GM13977 (cell line): ENCODE measurements at regions not wholly inside any gene's neighbourhood (a gene's known extent, or its start where the extent isn't known, plus 50 kb on each side); places are given as distances from the start of the nearest gene placed in this dataset.
"Not testable (repeated sequence)": the region's sequence is repeated elsewhere in the genome, so short reads cannot be mapped to it uniquely, and the experiment has no call there.

ENCODE experiments used
- DNase-seq: peaks from one replicate; pipeline ENCODE4 v3.0.0; 2012; ENCODE audit warnings: low spot score
- in situ Hi-C: fragments of 300-500 bp; cut with MboI; formaldehyde crosslinking; loops from one replicate; pipeline ENCODE4 v1.12.0; 2022; ENCODE audit warnings: low sequenced_read_pairs, low pct_unique_long_range_greater_than_20kb, mixed read lengths, inconsistent platforms; ENCODE audit not compliant: unreplicated experiment
- TF ChIP-seq, protein P1 (sequence below): IDR thresholded peaks from 2 replicates; pipeline ENCODE4 v1.5.1; 2012; ENCODE audit warnings: mild to moderate bottlenecking, control low read depth; ENCODE audit not compliant: insufficient read depth; ENCODE audit errors: extremely low read depth, missing control alignments

DNA sequence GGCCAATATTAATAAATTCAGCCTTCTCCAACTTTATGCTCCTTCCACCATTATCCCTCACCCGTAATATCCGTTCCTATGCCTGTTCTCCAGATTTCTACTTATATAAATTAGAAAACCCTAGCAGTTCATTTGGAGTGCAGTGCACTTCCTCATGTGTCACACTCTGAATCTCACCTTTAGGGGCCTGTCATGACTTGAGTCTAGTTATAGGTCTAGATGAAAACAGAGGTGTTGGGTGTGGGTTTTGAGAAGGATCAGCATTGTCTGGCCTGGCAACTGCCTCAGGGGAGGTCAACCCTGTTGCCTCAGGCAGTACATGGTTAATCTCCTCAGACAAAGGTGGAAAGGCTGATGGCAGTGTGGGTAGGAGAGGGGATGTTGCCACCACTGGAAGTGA lies 876.8 kb downstream of the FAT4 start:
- TF ChIP-seq, protein P1, sequence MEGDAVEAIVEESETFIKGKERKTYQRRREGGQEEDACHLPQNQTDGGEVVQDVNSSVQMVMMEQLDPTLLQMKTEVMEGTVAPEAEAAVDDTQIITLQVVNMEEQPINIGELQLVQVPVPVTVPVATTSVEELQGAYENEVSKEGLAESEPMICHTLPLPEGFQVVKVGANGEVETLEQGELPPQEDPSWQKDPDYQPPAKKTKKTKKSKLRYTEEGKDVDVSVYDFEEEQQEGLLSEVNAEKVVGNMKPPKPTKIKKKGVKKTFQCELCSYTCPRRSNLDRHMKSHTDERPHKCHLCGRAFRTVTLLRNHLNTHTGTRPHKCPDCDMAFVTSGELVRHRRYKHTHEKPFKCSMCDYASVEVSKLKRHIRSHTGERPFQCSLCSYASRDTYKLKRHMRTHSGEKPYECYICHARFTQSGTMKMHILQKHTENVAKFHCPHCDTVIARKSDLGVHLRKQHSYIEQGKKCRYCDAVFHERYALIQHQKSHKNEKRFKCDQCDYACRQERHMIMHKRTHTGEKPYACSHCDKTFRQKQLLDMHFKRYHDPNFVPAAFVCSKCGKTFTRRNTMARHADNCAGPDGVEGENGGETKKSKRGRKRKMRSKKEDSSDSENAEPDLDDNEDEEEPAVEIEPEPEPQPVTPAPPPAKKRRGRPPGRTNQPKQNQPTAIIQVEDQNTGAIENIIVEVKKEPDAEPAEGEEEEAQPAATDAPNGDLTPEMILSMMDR, result no peak
- in situ Hi-C loops, result no loop called here
- no peak for DNase-seq

DNA sequence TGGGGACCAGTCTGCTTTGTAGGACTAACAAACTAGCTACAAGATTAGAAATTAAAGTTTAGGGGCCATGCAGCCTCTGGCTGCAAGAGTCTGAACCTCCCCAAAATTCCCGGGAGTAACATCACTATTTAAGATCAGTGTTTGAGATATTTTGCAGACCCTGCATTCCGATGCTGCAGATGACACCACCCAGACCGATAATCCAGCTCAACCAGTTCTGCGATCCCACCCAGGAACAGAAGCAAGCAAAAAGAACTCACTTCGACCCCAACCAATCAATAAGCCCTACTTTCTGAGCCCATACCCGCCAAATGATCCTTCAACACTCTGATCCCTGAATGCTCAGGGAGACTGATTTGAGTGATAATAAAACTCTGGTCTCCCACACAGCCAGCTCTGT lies 877.8 kb downstream of the FAT4 start:
- no peak for DNase-seq
- in situ Hi-C loops, result no loop called here
- TF ChIP-seq, protein P1, result no peak

DNA sequence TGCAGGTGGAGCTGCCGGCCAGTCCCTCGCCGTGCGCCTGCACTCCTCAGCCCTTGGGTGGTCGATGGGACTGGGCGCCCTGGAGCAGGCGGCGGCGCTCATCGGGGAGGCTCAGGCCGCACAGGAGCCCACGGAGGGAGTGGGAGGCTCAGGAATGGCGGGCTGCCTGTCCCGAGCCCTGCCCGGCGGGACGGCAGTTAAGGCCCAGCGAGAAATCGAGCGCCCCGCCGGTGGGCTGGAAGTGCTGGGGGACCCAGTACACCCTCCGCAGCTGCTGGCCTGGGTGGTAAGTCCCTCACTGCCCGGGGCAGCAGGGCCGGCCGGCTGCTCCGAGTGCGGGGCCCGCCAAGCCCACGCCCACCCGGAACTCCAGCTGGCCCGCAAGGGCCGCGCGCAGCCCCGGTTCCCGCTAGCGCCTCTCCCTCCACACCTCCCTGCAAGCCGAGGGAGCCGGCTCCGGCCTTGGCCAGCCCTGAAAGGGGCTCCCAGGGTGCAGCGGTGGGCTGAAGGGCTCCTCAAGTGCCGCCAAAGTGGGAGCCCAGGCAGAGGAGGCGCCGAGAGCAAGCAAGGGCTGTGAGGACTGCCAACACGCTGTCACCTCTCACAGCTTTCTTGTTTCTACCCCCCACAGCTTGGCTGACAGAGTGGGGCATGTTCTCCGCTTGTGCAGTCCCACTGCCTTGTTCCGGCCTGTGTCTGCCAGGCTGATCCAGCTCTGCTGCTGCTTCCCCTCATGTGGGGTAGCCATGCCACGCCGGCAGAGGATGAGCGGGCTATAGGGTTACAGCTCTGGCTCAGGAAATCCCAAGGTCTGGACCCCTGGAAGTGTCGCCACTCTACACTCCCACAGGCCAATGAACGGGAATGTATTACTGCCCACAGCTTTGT lies 886.7 kb downstream of the FAT4 start:
- DNase-seq, in situ Hi-C loops: not testable (repeated sequence)

DNA sequence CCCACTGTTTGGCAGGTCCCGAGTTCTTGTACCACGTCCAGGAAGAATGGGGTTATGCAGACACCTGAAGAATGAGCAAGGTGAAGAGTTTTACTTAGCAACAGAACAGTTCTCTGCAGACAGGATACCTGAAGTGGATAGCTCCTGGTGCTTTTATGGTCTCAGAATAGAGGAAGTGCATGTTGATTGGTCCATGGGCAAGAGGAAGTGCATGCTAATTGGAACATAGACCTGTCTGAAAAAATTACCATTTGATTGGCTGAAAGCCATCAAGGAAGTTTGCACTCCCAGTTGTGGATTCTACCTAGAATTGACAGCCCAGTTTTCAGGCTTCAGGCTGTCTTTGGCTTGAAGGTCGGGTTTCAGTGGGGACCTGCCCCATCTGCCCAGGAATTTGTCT lies 887.5 kb downstream of the FAT4 start:
- in situ Hi-C loops, result no loop called here
- DNase-seq, result no peak
- TF ChIP-seq, protein P1, result no peak

DNA sequence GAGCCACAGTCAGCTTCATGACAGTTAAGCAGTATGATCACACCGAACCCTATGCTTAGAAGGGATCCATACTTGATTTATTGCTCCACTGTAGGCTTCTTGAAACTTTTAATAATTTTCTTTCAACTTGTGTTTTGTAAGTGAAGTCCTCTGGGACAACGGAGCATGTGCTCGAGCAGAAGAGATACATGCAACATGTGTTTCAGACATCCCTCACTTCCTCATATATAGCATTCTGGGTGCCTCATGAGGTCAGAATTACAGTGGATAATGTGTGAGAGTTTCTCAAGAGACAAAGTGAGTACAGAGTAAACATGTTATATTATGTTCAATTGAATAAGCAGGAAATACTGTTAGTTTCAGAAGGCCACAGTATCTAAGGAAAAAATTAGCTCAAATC lies 893.2 kb downstream of the FAT4 start:
- TF ChIP-seq, protein P1, result no peak
- in situ Hi-C loops, result no loop called here
- DNase-seq, result no peak

DNA sequence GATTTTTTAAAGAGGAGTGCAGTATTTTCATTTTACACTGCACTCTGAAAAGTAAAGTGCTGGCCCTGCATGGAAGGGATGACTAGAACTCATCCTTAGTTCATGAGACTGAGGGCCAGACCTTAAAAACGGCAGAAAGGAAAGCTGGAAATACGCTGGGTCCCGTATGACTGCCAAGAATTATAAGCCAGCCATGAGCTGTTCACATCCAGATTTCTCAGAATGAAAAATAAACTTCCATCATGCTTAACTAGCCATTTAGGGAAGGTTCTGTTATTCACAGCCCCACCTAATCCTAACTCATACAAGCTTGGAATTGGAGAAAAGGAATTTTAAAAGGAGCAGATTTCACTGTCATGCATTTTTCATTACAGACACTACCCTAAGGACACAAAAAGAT lies 894.4 kb downstream of the FAT4 start:
- TF ChIP-seq, protein P1, result no peak
- in situ Hi-C loops, result no loop called here
- no peak for DNase-seq

DNA sequence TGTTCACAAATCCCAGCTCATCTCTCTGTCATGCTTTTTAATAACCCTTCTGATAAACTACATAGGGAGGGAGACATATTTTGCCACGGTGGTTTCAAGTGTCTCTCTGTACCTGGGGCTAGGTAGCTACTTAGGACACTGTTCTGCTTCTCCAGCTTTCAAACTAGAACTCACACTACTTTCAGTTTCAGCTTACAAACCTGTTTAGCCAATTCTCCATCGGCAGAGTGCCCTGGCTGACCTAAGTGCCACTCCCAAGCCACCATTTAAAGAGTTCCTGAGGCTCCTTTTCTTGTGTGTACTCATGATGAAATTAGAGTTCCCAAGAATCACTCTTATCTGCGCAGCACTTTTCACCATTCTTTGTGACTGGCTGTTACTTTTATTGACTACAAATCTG lies 899.2 kb downstream of the FAT4 start:
- DNase-seq, result no peak
- TF ChIP-seq, protein P1, result no peak
- in situ Hi-C loops, result no loop called here
